WTC11 (cell line): ENCODE measurements at regions not wholly inside any gene's neighbourhood (a gene's known extent, or its start where the extent isn't known, plus 50 kb on each side); places are given as distances from the start of the nearest gene placed in this dataset.

Experiments used
- ATAC-seq: fragments of 200-7000 bp; cut with Tn5 transposase; 2 replicates; pipeline ENCODE4 v1.10.0; 2021; ENCODE audit warnings: mild to moderate bottlenecking, moderate library complexity
- CTCF ChIA-PET: fragments of 300-600 bp; sonication (Branson Sonifier 250); formaldehyde crosslinking; loops from one replicate; lab custom pipeline; 2021; ENCODE audit warnings: antibody characterized with exemption; lab: Charles Lee
- POLR2A ChIA-PET: fragments of 350-600 bp; sonication (Branson Sonifier 250); formaldehyde crosslinking; loops from one replicate; lab custom pipeline; 2021; ENCODE audit warnings: antibody characterized with exemption; lab: Charles Lee
- DNase-seq: peaks from one replicate; pipeline ENCODE4 v3.0.0; 2021; ENCODE audit warnings: low spot score
- H3K27ac Mint-ChIP-seq: 2 replicates; pipeline ENCODE4 v1.8.0; 2021; ENCODE audit warnings: mixed read lengths
- H3K27me3 Mint-ChIP-seq: 2 replicates; pipeline ENCODE4 v1.8.0; 2021; ENCODE audit warnings: low read depth, mild to moderate bottlenecking, moderate library complexity, mixed read lengths
- H3K36me3 Mint-ChIP-seq: 2 replicates; pipeline ENCODE4 v1.8.0; 2021; ENCODE audit warnings: mixed read lengths
- H3K4me1 Mint-ChIP-seq: 2 replicates; pipeline ENCODE4 v1.8.0; 2022; ENCODE audit warnings: mixed read lengths
- H3K4me3 Mint-ChIP-seq: 2 replicates; pipeline ENCODE4 v1.8.0; 2021; ENCODE audit warnings: mild to moderate bottlenecking, moderate library complexity, mixed read lengths
- H3K9me3 Mint-ChIP-seq: 2 replicates; pipeline ENCODE4 v1.8.0; 2021; ENCODE audit warnings: mixed read lengths
- ELF4 ChIP-seq: sonication (generic); formaldehyde crosslinking; IDR thresholded peaks from 2 replicates; pipeline ENCODE4 v1.8.1; 2022; ENCODE audit warnings: low read depth, mild to moderate bottlenecking, moderate library complexity, missing genetic modification reagents
- EMX1 ChIP-seq: fragments of 250-450 bp; sonication (Bioruptor Pico); IDR thresholded peaks from 2 replicates; pipeline ENCODE4 v1.8.0; 2021; ENCODE audit warnings: mild to moderate bottlenecking
- ETV6 ChIP-seq: sonication (generic); formaldehyde crosslinking; IDR thresholded peaks from 2 replicates; pipeline ENCODE4 v1.8.1; 2022; ENCODE audit warnings: mild to moderate bottlenecking, missing genetic modification reagents
- FOXJ3 ChIP-seq: sonication (generic); formaldehyde crosslinking; IDR thresholded peaks from 2 replicates; pipeline ENCODE4 v1.9.0; 2021; ENCODE audit warnings: missing genetic modification reagents, mild to moderate bottlenecking, borderline replicate concordance
- GTF2I ChIP-seq: fragments of 250-450 bp; sonication (Bioruptor Pico); conservative IDR thresholded peaks from 2 replicates; pipeline ENCODE4 v1.4.0; 2021; ENCODE audit warnings: mild to moderate bottlenecking
- KAT7 ChIP-seq: sonication (generic); formaldehyde crosslinking; IDR thresholded peaks from 2 replicates; pipeline ENCODE4 v1.8.1; 2023; ENCODE audit warnings: missing genetic modification reagents, mild to moderate bottlenecking, borderline replicate concordance
- MXD4 ChIP-seq: fragments of 250-450 bp; sonication (Bioruptor Pico); IDR thresholded peaks from 2 replicates; pipeline ENCODE4 v1.8.0; 2021; ENCODE audit warnings: mild to moderate bottlenecking, moderate library complexity, borderline replicate concordance
- NFYB ChIP-seq: sonication (generic); formaldehyde crosslinking; conservative IDR thresholded peaks from 2 replicates; pipeline ENCODE4 v1.8.0; 2022; ENCODE audit warnings: low read depth, missing genetic modification reagents
- TEAD1 ChIP-seq: sonication (generic); formaldehyde crosslinking; IDR thresholded peaks from 2 replicates; pipeline ENCODE4 v1.8.0; 2022; ENCODE audit warnings: mild to moderate bottlenecking, missing genetic modification reagents
- TP53 ChIP-seq: sonication (generic); formaldehyde crosslinking; IDR thresholded peaks from 2 replicates; pipeline ENCODE4 v1.8.1; 2023; ENCODE audit warnings: mild to moderate bottlenecking, missing genetic modification reagents
- TF ChIP-seq, protein P1 (sequence below): sonication (generic); formaldehyde crosslinking; IDR thresholded peaks from 2 replicates; pipeline ENCODE4 v1.8.0; 2023; ENCODE audit warnings: missing genetic modification reagents, mild to moderate bottlenecking, borderline replicate concordance
- TF ChIP-seq, protein P2 (sequence below): sonication (generic); formaldehyde crosslinking; IDR thresholded peaks from 2 replicates; pipeline ENCODE4 v1.8.0; 2022; ENCODE audit warnings: mild to moderate bottlenecking, missing genetic modification reagents
- TF ChIP-seq, protein P3 (sequence below): sonication (generic); formaldehyde crosslinking; IDR thresholded peaks from 2 replicates; pipeline ENCODE4 v1.8.0; 2022; ENCODE audit warnings: mild to moderate bottlenecking, missing genetic modification reagents
- TF ChIP-seq, protein P4 (sequence below): sonication (generic); formaldehyde crosslinking; IDR thresholded peaks from 2 replicates; pipeline ENCODE4 v1.8.0; 2022; ENCODE audit warnings: mild to moderate bottlenecking, missing genetic modification reagents
- TF ChIP-seq, protein P5 (sequence below): fragments of 250-450 bp; sonication (Bioruptor Pico); IDR thresholded peaks from 2 replicates; pipeline ENCODE4 v1.8.0; 2021; ENCODE audit warnings: mild to moderate bottlenecking
- TF ChIP-seq, protein P6 (sequence below): sonication (generic); formaldehyde crosslinking; IDR thresholded peaks from 2 replicates; pipeline ENCODE4 v1.8.0; 2022; ENCODE audit warnings: missing genetic modification reagents
- TF ChIP-seq, protein P7 (sequence below): fragments of 250-450 bp; sonication (Bioruptor Pico); IDR thresholded peaks from 2 replicates; pipeline ENCODE4 v2.1.2; 2022; ENCODE audit warnings: mild to moderate bottlenecking, moderate library complexity

DNA sequence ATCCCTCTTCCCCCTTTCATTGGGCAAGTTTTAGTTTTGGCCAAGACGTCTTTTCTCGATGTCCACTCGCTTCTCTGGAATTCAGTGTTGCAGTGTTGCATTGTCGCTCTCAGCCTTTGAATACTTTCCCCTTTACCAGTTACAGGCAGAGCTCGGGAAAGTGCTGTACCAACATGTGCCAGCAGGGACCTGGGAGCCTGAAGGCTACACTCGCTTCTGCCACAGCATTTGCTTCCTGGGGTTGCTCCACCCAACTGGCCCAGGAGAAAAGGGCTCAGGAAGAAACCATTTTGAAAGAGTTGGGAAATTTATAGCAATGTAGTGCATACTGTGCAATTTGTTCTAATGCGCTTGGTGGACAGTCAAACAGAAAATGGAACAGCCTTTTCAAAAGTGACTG, 78.6 kb downstream of the LINC00237 start (continued):
- TF ChIP-seq, protein P1, sequence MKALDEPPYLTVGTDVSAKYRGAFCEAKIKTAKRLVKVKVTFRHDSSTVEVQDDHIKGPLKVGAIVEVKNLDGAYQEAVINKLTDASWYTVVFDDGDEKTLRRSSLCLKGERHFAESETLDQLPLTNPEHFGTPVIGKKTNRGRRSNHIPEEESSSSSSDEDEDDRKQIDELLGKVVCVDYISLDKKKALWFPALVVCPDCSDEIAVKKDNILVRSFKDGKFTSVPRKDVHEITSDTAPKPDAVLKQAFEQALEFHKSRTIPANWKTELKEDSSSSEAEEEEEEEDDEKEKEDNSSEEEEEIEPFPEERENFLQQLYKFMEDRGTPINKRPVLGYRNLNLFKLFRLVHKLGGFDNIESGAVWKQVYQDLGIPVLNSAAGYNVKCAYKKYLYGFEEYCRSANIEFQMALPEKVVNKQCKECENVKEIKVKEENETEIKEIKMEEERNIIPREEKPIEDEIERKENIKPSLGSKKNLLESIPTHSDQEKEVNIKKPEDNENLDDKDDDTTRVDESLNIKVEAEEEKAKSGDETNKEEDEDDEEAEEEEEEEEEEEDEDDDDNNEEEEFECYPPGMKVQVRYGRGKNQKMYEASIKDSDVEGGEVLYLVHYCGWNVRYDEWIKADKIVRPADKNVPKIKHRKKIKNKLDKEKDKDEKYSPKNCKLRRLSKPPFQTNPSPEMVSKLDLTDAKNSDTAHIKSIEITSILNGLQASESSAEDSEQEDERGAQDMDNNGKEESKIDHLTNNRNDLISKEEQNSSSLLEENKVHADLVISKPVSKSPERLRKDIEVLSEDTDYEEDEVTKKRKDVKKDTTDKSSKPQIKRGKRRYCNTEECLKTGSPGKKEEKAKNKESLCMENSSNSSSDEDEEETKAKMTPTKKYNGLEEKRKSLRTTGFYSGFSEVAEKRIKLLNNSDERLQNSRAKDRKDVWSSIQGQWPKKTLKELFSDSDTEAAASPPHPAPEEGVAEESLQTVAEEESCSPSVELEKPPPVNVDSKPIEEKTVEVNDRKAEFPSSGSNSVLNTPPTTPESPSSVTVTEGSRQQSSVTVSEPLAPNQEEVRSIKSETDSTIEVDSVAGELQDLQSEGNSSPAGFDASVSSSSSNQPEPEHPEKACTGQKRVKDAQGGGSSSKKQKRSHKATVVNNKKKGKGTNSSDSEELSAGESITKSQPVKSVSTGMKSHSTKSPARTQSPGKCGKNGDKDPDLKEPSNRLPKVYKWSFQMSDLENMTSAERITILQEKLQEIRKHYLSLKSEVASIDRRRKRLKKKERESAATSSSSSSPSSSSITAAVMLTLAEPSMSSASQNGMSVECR (CRISPR knock-in tag), result no peak
- TF ChIP-seq TP53 (CRISPR knock-in tag) (no peak), EMX1 (CRISPR knock-in tag) (no peak), MXD4 (no peak), FOXJ3 (CRISPR knock-in tag) (no peak)
- TF ChIP-seq, protein P2, sequence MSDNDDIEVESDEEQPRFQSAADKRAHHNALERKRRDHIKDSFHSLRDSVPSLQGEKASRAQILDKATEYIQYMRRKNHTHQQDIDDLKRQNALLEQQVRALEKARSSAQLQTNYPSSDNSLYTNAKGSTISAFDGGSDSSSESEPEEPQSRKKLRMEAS (CRISPR knock-in tag), result no peak
- TF ChIP-seq, protein P3, sequence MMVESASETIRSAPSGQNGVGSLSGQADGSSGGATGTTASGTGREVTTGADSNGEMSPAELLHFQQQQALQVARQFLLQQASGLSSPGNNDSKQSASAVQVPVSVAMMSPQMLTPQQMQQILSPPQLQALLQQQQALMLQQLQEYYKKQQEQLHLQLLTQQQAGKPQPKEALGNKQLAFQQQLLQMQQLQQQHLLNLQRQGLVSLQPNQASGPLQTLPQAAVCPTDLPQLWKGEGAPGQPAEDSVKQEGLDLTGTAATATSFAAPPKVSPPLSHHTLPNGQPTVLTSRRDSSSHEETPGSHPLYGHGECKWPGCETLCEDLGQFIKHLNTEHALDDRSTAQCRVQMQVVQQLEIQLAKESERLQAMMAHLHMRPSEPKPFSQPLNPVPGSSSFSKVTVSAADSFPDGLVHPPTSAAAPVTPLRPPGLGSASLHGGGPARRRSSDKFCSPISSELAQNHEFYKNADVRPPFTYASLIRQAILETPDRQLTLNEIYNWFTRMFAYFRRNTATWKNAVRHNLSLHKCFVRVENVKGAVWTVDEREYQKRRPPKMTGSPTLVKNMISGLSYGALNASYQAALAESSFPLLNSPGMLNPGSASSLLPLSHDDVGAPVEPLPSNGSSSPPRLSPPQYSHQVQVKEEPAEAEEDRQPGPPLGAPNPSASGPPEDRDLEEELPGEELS, result no peak
- TF ChIP-seq, protein P4, sequence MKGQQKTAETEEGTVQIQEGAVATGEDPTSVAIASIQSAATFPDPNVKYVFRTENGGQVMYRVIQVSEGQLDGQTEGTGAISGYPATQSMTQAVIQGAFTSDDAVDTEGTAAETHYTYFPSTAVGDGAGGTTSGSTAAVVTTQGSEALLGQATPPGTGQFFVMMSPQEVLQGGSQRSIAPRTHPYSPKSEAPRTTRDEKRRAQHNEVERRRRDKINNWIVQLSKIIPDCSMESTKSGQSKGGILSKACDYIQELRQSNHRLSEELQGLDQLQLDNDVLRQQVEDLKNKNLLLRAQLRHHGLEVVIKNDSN (CRISPR knock-in tag), result no peak
- TF ChIP-seq, all 79 proteins: peak for 0

DNA sequence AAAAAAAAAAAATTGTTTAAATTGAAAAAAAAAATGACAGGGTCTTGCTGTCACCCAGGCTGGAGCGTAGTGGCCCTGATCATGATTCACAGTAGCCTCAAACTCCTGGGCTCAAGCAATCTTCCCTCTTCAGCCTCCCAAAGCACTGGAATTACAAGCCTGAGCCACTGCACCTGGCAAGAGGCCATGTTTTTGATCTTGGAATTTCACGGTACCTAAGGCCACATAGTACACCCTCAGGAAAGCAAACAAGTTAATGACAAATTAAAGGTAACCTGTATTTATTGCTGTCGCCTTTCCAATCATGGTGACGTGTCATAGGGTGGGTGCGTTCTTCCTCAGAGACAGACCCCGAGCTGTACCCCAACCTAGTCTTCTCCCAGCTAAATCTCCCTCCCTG, 79.2 kb downstream of the LINC00237 start:
- CTCF ChIA-PET, result interaction anchor here (0.7 to 1.9 kb wide), 19 partner anchors 8 to 494 kb away, joined by 3 to 16 read pairs (median 4); no protein-coding TSS in a partner anchor
- Mint-ChIP-seq H3K4me3 (no peak overlapping the region), H3K27me3 (no peaks in the 10 kb centered on the region; the same call in 1 of the 2 replicates)
- TF ChIP-seq, protein P1 (CRISPR knock-in tag), result no peak
- TF ChIP-seq GTF2I (CRISPR knock-in tag) (no peak), TEAD1 (no peak), ETV6 (CRISPR knock-in tag) (no peak), ELF4 (CRISPR knock-in tag) (no peak), NFYB (CRISPR knock-in tag) (no peak), KAT7 (CRISPR knock-in tag) (no peak)
- TF ChIP-seq, protein P5, sequence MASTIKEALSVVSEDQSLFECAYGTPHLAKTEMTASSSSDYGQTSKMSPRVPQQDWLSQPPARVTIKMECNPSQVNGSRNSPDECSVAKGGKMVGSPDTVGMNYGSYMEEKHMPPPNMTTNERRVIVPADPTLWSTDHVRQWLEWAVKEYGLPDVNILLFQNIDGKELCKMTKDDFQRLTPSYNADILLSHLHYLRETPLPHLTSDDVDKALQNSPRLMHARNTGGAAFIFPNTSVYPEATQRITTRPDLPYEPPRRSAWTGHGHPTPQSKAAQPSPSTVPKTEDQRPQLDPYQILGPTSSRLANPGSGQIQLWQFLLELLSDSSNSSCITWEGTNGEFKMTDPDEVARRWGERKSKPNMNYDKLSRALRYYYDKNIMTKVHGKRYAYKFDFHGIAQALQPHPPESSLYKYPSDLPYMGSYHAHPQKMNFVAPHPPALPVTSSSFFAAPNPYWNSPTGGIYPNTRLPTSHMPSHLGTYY (CRISPR knock-in tag), result no peak
- TF ChIP-seq, protein P6, sequence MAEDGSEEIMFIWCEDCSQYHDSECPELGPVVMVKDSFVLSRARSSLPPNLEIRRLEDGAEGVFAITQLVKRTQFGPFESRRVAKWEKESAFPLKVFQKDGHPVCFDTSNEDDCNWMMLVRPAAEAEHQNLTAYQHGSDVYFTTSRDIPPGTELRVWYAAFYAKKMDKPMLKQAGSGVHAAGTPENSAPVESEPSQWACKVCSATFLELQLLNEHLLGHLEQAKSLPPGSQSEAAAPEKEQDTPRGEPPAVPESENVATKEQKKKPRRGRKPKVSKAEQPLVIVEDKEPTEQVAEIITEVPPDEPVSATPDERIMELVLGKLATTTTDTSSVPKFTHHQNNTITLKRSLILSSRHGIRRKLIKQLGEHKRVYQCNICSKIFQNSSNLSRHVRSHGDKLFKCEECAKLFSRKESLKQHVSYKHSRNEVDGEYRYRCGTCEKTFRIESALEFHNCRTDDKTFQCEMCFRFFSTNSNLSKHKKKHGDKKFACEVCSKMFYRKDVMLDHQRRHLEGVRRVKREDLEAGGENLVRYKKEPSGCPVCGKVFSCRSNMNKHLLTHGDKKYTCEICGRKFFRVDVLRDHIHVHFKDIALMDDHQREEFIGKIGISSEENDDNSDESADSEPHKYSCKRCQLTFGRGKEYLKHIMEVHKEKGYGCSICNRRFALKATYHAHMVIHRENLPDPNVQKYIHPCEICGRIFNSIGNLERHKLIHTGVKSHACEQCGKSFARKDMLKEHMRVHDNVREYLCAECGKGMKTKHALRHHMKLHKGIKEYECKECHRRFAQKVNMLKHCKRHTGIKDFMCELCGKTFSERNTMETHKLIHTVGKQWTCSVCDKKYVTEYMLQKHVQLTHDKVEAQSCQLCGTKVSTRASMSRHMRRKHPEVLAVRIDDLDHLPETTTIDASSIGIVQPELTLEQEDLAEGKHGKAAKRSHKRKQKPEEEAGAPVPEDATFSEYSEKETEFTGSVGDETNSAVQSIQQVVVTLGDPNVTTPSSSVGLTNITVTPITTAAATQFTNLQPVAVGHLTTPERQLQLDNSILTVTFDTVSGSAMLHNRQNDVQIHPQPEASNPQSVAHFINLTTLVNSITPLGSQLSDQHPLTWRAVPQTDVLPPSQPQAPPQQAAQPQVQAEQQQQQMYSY, result no peak
- TF ChIP-seq, protein P7, sequence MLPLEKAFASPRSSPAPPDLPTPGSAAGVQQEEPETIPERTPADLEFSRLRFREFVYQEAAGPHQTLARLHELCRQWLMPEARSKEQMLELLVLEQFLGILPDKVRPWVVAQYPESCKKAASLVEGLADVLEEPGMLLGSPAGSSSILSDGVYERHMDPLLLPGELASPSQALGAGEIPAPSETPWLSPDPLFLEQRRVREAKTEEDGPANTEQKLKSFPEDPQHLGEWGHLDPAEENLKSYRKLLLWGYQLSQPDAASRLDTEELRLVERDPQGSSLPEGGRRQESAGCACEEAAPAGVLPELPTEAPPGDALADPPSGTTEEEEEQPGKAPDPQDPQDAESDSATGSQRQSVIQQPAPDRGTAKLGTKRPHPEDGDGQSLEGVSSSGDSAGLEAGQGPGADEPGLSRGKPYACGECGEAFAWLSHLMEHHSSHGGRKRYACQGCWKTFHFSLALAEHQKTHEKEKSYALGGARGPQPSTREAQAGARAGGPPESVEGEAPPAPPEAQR, result no peak

More for the DNA sequence above, 79.2 kb downstream of the LINC00237 start:
- ATAC-seq (no peak), DNase-seq (no peak)
- Mint-ChIP-seq H3K27ac (no peak overlapping the region), H3K36me3 (no peaks in the 10 kb centered on the region), H3K4me1 (peaks cover 2% of the 10 kb centered on the region; the same call in 1 of the 2 replicates), H3K9me3 (no peaks in the 10 kb centered on the region)
- POLR2A ChIA-PET, result interaction anchor here (0.6 kb wide), 2 partner anchors 258 to 545 kb away, joined by 3 to 4 read pairs; no protein-coding TSS in a partner anchor
